Spleen (tissue), 7 donors: ENCODE measurements at regions not wholly inside any gene's neighbourhood (a gene's known extent, or its start where the extent isn't known, plus 50 kb on each side); places are given as distances from the start of the nearest gene placed in this dataset.

Source experiments
- POLR2A ChIP-seq, 3 donors: fragments of 450-650 bp; IDR thresholded peaks; one replicate each; pipeline ENCODE4 v1.5.1; 2017; ENCODE audit warnings: antibody characterized with exemption in 3 of 3, mild to moderate bottlenecking in 1 of 3
- TF ChIP-seq, protein P1 (sequence below), 11 experiments: fragments of 200-600 bp in 7 of 11; fragments of 450-650 bp in 4 of 11; sonication (generic) in 4 of 11; IDR thresholded peaks in 8 of 11; conservative IDR thresholded peaks in 3 of 11; 1 replicate in 7 of 11; 2 replicates in 4 of 11; pipeline versions ENCODE4 v1.4.0 to v1.8.0; 2016 to 2021; ENCODE audit warnings: antibody characterized with exemption in 11 of 11, inconsistent platforms in 4 of 11, mild to moderate bottlenecking in 1 of 11
- donor health status: DM: no; HTN: no; CAD: no; lungs with moderate emphysema.
- donor health status: DM: no; HTN: no; CAD: no.
- donor health status: DM: no; HTN: no; CAD: no.

DNA sequence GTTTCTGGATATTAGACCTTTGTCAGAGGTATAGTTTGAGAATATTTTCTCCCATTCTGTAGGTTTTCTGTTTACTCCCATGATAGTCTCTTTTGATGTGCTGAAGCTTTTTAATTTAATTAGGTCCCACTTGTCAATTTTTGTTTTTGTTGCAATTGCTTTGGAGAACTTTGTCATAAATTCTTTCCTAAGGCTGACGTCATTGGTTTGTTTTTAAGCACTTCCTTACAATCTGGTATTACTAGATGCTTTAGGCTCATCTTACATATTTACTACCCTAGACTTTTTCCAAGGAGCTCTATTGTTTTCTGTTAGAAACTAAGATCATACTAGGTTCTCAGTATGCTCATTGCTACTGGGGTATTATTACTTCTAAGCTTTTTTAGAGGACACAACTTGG, 806.3 kb downstream of the PDHA2 start:
- TF ChIP-seq POLR2A (IDR thresholded peaks at IDR 0.05), result no peak
- TF ChIP-seq, protein P1, sequence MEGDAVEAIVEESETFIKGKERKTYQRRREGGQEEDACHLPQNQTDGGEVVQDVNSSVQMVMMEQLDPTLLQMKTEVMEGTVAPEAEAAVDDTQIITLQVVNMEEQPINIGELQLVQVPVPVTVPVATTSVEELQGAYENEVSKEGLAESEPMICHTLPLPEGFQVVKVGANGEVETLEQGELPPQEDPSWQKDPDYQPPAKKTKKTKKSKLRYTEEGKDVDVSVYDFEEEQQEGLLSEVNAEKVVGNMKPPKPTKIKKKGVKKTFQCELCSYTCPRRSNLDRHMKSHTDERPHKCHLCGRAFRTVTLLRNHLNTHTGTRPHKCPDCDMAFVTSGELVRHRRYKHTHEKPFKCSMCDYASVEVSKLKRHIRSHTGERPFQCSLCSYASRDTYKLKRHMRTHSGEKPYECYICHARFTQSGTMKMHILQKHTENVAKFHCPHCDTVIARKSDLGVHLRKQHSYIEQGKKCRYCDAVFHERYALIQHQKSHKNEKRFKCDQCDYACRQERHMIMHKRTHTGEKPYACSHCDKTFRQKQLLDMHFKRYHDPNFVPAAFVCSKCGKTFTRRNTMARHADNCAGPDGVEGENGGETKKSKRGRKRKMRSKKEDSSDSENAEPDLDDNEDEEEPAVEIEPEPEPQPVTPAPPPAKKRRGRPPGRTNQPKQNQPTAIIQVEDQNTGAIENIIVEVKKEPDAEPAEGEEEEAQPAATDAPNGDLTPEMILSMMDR (IDR thresholded peaks at IDR 0.05 in 8 of 11, conservative IDR thresholded peaks at IDR 0.05 in 3 of 11), result no peak
